B cell (primary cell): ENCODE measurements at regions not wholly inside any gene's neighbourhood (a gene's known extent, or its start where the extent isn't known, plus 50 kb on each side); places are given as distances from the start of the nearest gene placed in this dataset.

Source experiments
- ATAC-seq: fragments of 200-7000 bp; cut with Tn5 transposase; one replicate; pipeline ENCODE4 v1.10.0; 2021; ENCODE audit warnings: low read depth, mild to moderate bottlenecking, moderate number of reproducible peaks, moderate library complexity
- CTCF ChIA-PET: fragments of 350-600 bp; sonication (Branson Sonifier 250); formaldehyde crosslinking; loops from one replicate; lab custom pipeline; 2021; ENCODE audit warnings: antibody characterized with exemption, inconsistent platforms; lab: Charles Lee
- POLR2A ChIA-PET: fragments of 350-600 bp; sonication (Branson Sonifier 250); formaldehyde crosslinking; loops from one replicate; lab custom pipeline; 2021; ENCODE audit warnings: antibody characterized with exemption; lab: Charles Lee
- DNase-seq: peaks from one replicate; pipeline ENCODE4 v3.0.0; 2013
- H2AFZ ChIP-seq: 2 replicates; pipeline ENCODE4 v1.6.1; 2012; ENCODE audit warnings: mild to moderate bottlenecking, low read depth, low read length; ENCODE audit not compliant: insufficient read depth, poor library complexity, severe bottlenecking
- H3K27ac ChIP-seq, 2 donors: 1 replicate in 1 of 2; 2 replicates in 1 of 2; pipeline ENCODE4 v1.5.1; 2012 to 2013; ENCODE audit warnings: low read length in 2 of 2, mild to moderate bottlenecking in 2 of 2, moderate library complexity in 1 of 2
- H3K27me3 ChIP-seq, 4 experiments: fragments of 200-600 bp in 1 of 4; sonication (generic) in 1 of 4; replicated peaks in 1 of 4; 1 replicate in 2 of 4; 2 replicates in 2 of 4; pipeline versions ENCODE4 v1.6.1 to v1.7.0; 2013 to 2016; ENCODE audit warnings: low read length in 3 of 4, mild to moderate bottlenecking in 2 of 4, mixed read lengths in 1 of 4, moderate library complexity in 1 of 4; ENCODE audit not compliant: insufficient read depth in 4 of 4, control insufficient read depth in 3 of 4; ENCODE audit errors: control extremely low read depth in 1 of 4
- H3K36me3 ChIP-seq, 2 experiments: replicated peaks in 1 of 2; 1 replicate in 1 of 2; 2 replicates in 1 of 2; pipeline versions ENCODE4 v1.6.1 to v1.7.1; 2013; ENCODE audit warnings: low read length in 1 of 2; ENCODE audit not compliant: insufficient read depth in 2 of 2, control insufficient read depth in 1 of 2; ENCODE audit errors: control extremely low read depth in 1 of 2, extremely low read depth in 1 of 2
- H3K4me1 ChIP-seq, 2 donors: fragments of 200-600 bp in 1 of 2; sonication (generic) in 1 of 2; 1 replicate in 1 of 2; 2 replicates in 1 of 2; pipeline versions ENCODE4 v1.5.1 to v1.6.1; 2013 to 2017; ENCODE audit warnings: low read length in 2 of 2; ENCODE audit not compliant: control insufficient read depth in 2 of 2, insufficient read depth in 2 of 2
- H3K4me2 ChIP-seq: replicated peaks from 2 replicates; pipeline ENCODE3; 2012; ENCODE audit warnings: mild to moderate bottlenecking, low read depth, low read length; ENCODE audit not compliant: poor library complexity, severe bottlenecking
- H3K4me3 ChIP-seq, 5 experiments: fragments of 200-600 bp in 1 of 5; sonication (generic) in 1 of 5; 1 replicate in 3 of 5; 2 replicates in 2 of 5; pipeline versions ENCODE4 v1.5.1 to v1.7.0; 2011 to 2016; ENCODE audit warnings: low read length in 4 of 5, mild to moderate bottlenecking in 4 of 5, low read depth in 2 of 5, control low read depth in 1 of 5, moderate library complexity in 1 of 5; ENCODE audit not compliant: insufficient read depth in 1 of 5; ENCODE audit errors: control extremely low read depth in 1 of 5, extremely low read depth in 1 of 5
- H3K79me2 ChIP-seq: fragments of 200-600 bp; sonication (generic); one replicate; pipeline ENCODE4 v1.6.0; 2016; ENCODE audit warnings: low read length; ENCODE audit not compliant: control insufficient read depth, insufficient read depth
- H3K9ac ChIP-seq: fragments of 200-600 bp; sonication (generic); 2 replicates; pipeline ENCODE4 v1.6.1; 2017; ENCODE audit warnings: mild to moderate bottlenecking, low read length, moderate library complexity
- H3K9me3 ChIP-seq, 3 donors: one replicate each; pipeline versions ENCODE4 v1.6.1 to v1.7.1; 2013; ENCODE audit warnings: low read length in 2 of 3; ENCODE audit not compliant: control insufficient read depth in 2 of 3, insufficient read depth in 1 of 3; ENCODE audit errors: control extremely low read depth in 1 of 3
- H4K20me1 ChIP-seq: 2 replicates; pipeline ENCODE4 v1.6.0; 2012; ENCODE audit warnings: mild to moderate bottlenecking, low read length; ENCODE audit not compliant: insufficient read depth, control insufficient read depth, poor library complexity, severe bottlenecking
- H3K27ac Mint-ChIP-seq: one replicate; pipeline ENCODE4 v1.8.0; 2021; ENCODE audit warnings: mixed read lengths
- H3K27me3 Mint-ChIP-seq: one replicate; pipeline ENCODE4 v1.8.0; 2021; ENCODE audit warnings: mixed read lengths
- H3K4me1 Mint-ChIP-seq: one replicate; pipeline ENCODE4 v1.8.0; 2021; ENCODE audit warnings: mixed read lengths
- H3K4me3 Mint-ChIP-seq: one replicate; pipeline ENCODE4 v1.8.0; 2021; ENCODE audit warnings: mixed read lengths
- H3K9me3 Mint-ChIP-seq: one replicate; pipeline ENCODE4 v1.8.0; 2022; ENCODE audit warnings: mixed read lengths; ENCODE audit not compliant: insufficient read depth
- CTCF ChIP-seq: fragments of 200-600 bp; IDR thresholded peaks from one replicate; pipeline ENCODE4 v1.8.0; 2022; ENCODE audit warnings: antibody characterized with exemption, mild to moderate bottlenecking
- EZH2 ChIP-seq: IDR thresholded peaks from 2 replicates; pipeline ENCODE4 v1.6.1; 2012; ENCODE audit warnings: borderline replicate concordance, low read depth, mild to moderate bottlenecking, moderate library complexity, low read length; ENCODE audit not compliant: insufficient read depth, poor library complexity, severe bottlenecking
- WGBS: methylation state at CpG from one replicate; pipeline ENCODE4 v1.1.5; 2013; ENCODE audit warnings: missing lambda C conversion rate; ENCODE audit not compliant: insufficient coverage; 5-methylcytosine and 5-hydroxymethylcytosine counted together
- intact Hi-C: fragments of 100-400 bp; cut with micrococcal nuclease; formaldehyde crosslinking; loops from one replicate; pipeline ENCODE4 v1.10.0; 2022

GRCh38 chr21:31592963-31593560 lies 66.4 kb upstream of the SOD1 start:
- peaks cover 3% of the 10 kb centered on the region for H3K27me3 Mint-ChIP-seq
- Histone ChIP-seq H3K4me3 (no peak overlapping the region), H3K79me2 (no peaks in the 10 kb centered on the region), H3K4me2 (no peak overlapping the region), H3K4me1 (no peaks in the 10 kb centered on the region), H3K9ac (no peak overlapping the region), H3K27me3 (no peaks in the 10 kb centered on the region), H3K27ac (no peak overlapping the region), H3K36me3 (no peaks in the 10 kb centered on the region), H4K20me1 (no peaks in the 10 kb centered on the region), H3K9me3 (no peaks in the 10 kb centered on the region), H2AFZ (no peak overlapping the region)
- ChIA-PET CTCF (interaction anchor here (1.7 kb wide), 1 partner anchor 12 kb away, joined by 6 read pairs; no protein-coding TSS in a partner anchor), POLR2A (no interaction called here)
- H3K4me1 Mint-ChIP-seq = no peaks in the 10 kb centered on the region
- TF ChIP-seq EZH2 (no peak), CTCF (no peak)
- no peak overlapping the region for H3K27ac Mint-ChIP-seq
- H3K4me3 Mint-ChIP-seq = no peak overlapping the region
- no peaks in the 10 kb centered on the region for H3K9me3 Mint-ChIP-seq
- no peak for DNase-seq
- ATAC-seq = no peak
- 84% methylated on average over 9 of the region's 13 CpGs for WGBS
- intact Hi-C loops = no loop called here

- DNase-seq = no peak
- WGBS = 100% methylated on average over 1 of the region's 3 CpGs
- Histone ChIP-seq H3K27me3 (no peaks in the 10 kb centered on the region), H3K9ac (no peak overlapping the region), H3K4me3 (no peak overlapping the region), H3K4me2 (no peak overlapping the region), H2AFZ (no peak overlapping the region), H3K4me1 (no peaks in the 10 kb centered on the region), H3K79me2 (no peaks in the 10 kb centered on the region), H3K27ac (no peak overlapping the region), H3K36me3 (no peaks in the 10 kb centered on the region), H4K20me1 (no peaks in the 10 kb centered on the region), H3K9me3 (no peaks in the 10 kb centered on the region)
- TF ChIP-seq EZH2 (no peak), CTCF (no peak)
- no peak for ATAC-seq
- ChIA-PET CTCF (interaction anchor here (1.1 to 1.7 kb wide), 2 partner anchors 10 to 12 kb away, joined by 4 to 6 read pairs; no protein-coding TSS in a partner anchor), POLR2A (no interaction called here)
- no peak overlapping the region for H3K27ac Mint-ChIP-seq
- H3K27me3 Mint-ChIP-seq = peaks cover 4% of the 10 kb centered on the region
- intact Hi-C loops = no loop called here
- no peaks in the 10 kb centered on the region for H3K9me3 Mint-ChIP-seq
- H3K4me1 Mint-ChIP-seq = no peaks in the 10 kb centered on the region
- no peak overlapping the region for H3K4me3 Mint-ChIP-seq
Measured at GRCh38 chr21:31592516-31592915, 67.0 kb upstream of the SOD1 start.
